PC-3 (cell line): ENCODE measurements at regions not wholly inside any gene's neighbourhood (a gene's known extent, or its start where the extent isn't known, plus 50 kb on each side); places are given as distances from the start of the nearest gene placed in this dataset.

Experiments used
- ATAC-seq: fragments of 200-7000 bp; cut with Tn5 transposase; 2 replicates; pipeline ENCODE4 v1.9.1; 2020; ENCODE audit warnings: mild to moderate bottlenecking, moderate library complexity
- BruUV-seq: library from RNA; stranded (reverse); fragments of 400-500 nt; replicated peaks from 2 replicates; lab custom pipeline; 2021; lab: Mats Ljungman, UMichigan
- CTCF ChIA-PET: fragments of 300-600 bp; sonication (Branson Sonifier 250); formaldehyde crosslinking; loops from one replicate; lab custom pipeline; 2022; ENCODE audit warnings: antibody characterized with exemption; lab: Charles Lee
- POLR2A ChIA-PET: fragments of 300-600 bp; sonication (Branson Sonifier 250); formaldehyde crosslinking; loops from one replicate; lab custom pipeline; 2022; ENCODE audit warnings: antibody characterized with exemption; ENCODE audit not compliant: unreplicated experiment; lab: Charles Lee
- DNase-seq: peaks from one replicate; pipeline ENCODE4 v3.0.0-alpha.2; 2015
- H2AFZ ChIP-seq: fragments of 300-600 bp; sonication (generic); 2 replicates; pipeline ENCODE4 v1.6.0; 2016; ENCODE audit warnings: antibody characterized with exemption, low read length
- H3F3A ChIP-seq: fragments of 300-600 bp; sonication (generic); one replicate; pipeline ENCODE4 v1.6.0; 2017; ENCODE audit warnings: antibody characterized with exemption, low read length, control low read depth, mild to moderate bottlenecking; ENCODE audit not compliant: unreplicated experiment
- H3K27ac ChIP-seq: fragments of 300-600 bp; sonication (generic); 2 replicates; pipeline ENCODE4 v1.5.1; 2016; ENCODE audit warnings: mild to moderate bottlenecking, low read length
- H3K27me3 ChIP-seq: fragments of 300-600 bp; sonication (generic); 2 replicates; pipeline ENCODE4 v1.6.1; 2016; ENCODE audit warnings: low read length, mixed read lengths
- H3K36me3 ChIP-seq: fragments of 300-600 bp; sonication (generic); 2 replicates; pipeline ENCODE4 v1.6.1; 2016; ENCODE audit warnings: low read depth, mixed run types, low read length, mixed read lengths
- H3K4me1 ChIP-seq: fragments of 300-600 bp; sonication (generic); 2 replicates; pipeline ENCODE4 v1.5.1; 2016; ENCODE audit warnings: low read length; ENCODE audit not compliant: insufficient read depth
- H3K4me2 ChIP-seq: fragments of 300-600 bp; sonication (generic); 2 replicates; pipeline ENCODE4 v1.6.0; 2016; ENCODE audit warnings: low read length
- H3K4me3 ChIP-seq: fragments of 300-600 bp; sonication (generic); 2 replicates; pipeline ENCODE4 v1.5.1; 2016; ENCODE audit warnings: mild to moderate bottlenecking, low read length, mixed read lengths
- H3K79me2 ChIP-seq: fragments of 300-600 bp; sonication (generic); 2 replicates; pipeline ENCODE4 v1.6.1; 2017; ENCODE audit warnings: low read length, mixed read lengths
- H3K9ac ChIP-seq: fragments of 300-600 bp; sonication (generic); 2 replicates; pipeline ENCODE4 v1.6.0; 2016; ENCODE audit warnings: mild to moderate bottlenecking, low read length
- H3K9me2 ChIP-seq: fragments of 300-600 bp; sonication (generic); replicated peaks from 2 replicates; pipeline ENCODE4 v1.6.1; 2016; ENCODE audit warnings: mixed run types, low read length, mixed read lengths
- H3K9me3 ChIP-seq: fragments of 300-600 bp; sonication (generic); 2 replicates; pipeline ENCODE4 v1.6.1; 2016; ENCODE audit warnings: low read length, mixed read lengths
- H4K20me1 ChIP-seq: fragments of 300-600 bp; sonication (generic); 2 replicates; pipeline ENCODE4 v1.6.1; 2016; ENCODE audit warnings: low read length, mixed read lengths
- CTCF ChIP-seq: fragments of 300-600 bp; sonication (generic); conservative IDR thresholded peaks from 2 replicates; pipeline ENCODE4 v1.5.1; 2017; ENCODE audit warnings: antibody characterized with exemption, low read depth, mild to moderate bottlenecking, low read length
- EZH2 ChIP-seq: fragments of 300-600 bp; sonication (generic); IDR thresholded peaks from one replicate; pipeline ENCODE4 v1.6.1; 2017; ENCODE audit warnings: antibody characterized with exemption, mild to moderate bottlenecking, low read length; ENCODE audit not compliant: unreplicated experiment
- EZH2phosphoT487 ChIP-seq: fragments of 300-600 bp; sonication (generic); IDR thresholded peaks from 2 replicates; pipeline ENCODE4 v1.6.1; 2018; ENCODE audit warnings: mild to moderate bottlenecking, antibody characterized with exemption, low read length, borderline replicate concordance
- intact Hi-C: fragments of 100-400 bp; cut with micrococcal nuclease; formaldehyde crosslinking; loops from 2 replicates; pipeline ENCODE4 v1.9.0; 2023

DNA sequence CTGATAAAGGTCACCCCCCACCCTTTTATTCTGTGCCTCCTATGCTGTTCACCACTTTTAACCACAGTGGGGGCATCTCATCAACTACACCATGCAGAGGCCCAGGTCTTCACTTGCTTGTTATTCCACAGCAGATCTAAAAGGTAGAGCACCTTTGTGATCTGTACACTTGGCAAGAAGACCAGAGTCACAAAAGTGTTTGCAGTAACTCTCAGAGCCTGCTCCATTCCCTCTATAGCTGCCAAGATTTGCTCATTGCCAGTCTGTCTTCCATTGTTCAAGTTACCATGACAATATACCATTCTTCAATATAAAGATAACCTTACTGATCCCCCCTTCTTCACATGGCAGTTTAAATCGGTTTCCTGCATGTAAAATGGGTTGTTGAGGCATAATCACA, 180.0 kb downstream of the TOX3 start:
- H3F3A ChIP-seq, result no peaks in the 10 kb centered on the region
- no peaks in the 10 kb centered on the region for H4K20me1 ChIP-seq
- H2AFZ ChIP-seq, result no peak overlapping the region
- CTCF ChIA-PET, result no interaction called here
- H3K9me3 ChIP-seq, result no peaks in the 10 kb centered on the region
- no peaks in the 10 kb centered on the region for H3K27me3 ChIP-seq
- no peaks in the 10 kb centered on the region for H3K36me3 ChIP-seq
- H3K9ac ChIP-seq, result no peak overlapping the region
- no peak for ATAC-seq
- H3K9me2 ChIP-seq, result no peaks in the 10 kb centered on the region
- H3K4me2 ChIP-seq, result no peak overlapping the region
- no peak for DNase-seq
- no peaks in the 10 kb centered on the region for H3K79me2 ChIP-seq
- H3K27ac ChIP-seq, result no peak overlapping the region
- no TSS peak for BruUV-seq
- TF ChIP-seq EZH2, result no peak
- TF ChIP-seq EZH2phosphoT487, result no peak
- no peak for TF ChIP-seq CTCF
- intact Hi-C loops, result no loop called here
- no peak overlapping the region for H3K4me3 ChIP-seq
- POLR2A ChIA-PET, result no interaction called here
- H3K4me1 ChIP-seq, result no peaks in the 10 kb centered on the region

- ATAC-seq (no peak), DNase-seq (no peak)
- Histone ChIP-seq H3K9me2 (no peaks in the 10 kb centered on the region), H3K4me2 (no peak overlapping the region), H3K9me3 (no peaks in the 10 kb centered on the region), H3F3A (no peaks in the 10 kb centered on the region), H3K27ac (no peak overlapping the region), H3K27me3 (no peaks in the 10 kb centered on the region), H2AFZ (no peak overlapping the region), H3K36me3 (no peaks in the 10 kb centered on the region), H3K4me3 (no peak overlapping the region), H3K79me2 (no peaks in the 10 kb centered on the region), H3K4me1 (no peaks in the 10 kb centered on the region), H4K20me1 (no peaks in the 10 kb centered on the region), H3K9ac (no peak overlapping the region)
- POLR2A ChIA-PET, result no interaction called here
- CTCF ChIA-PET, result no interaction called here
- no peak for TF ChIP-seq EZH2phosphoT487
- no peak for TF ChIP-seq CTCF
- no peak for TF ChIP-seq EZH2
- intact Hi-C loops, result no loop called here
- BruUV-seq, result no TSS peak
Measured at GRCh38 chr16:52364500-52364899, 182.4 kb downstream of the TOX3 start.

DNA sequence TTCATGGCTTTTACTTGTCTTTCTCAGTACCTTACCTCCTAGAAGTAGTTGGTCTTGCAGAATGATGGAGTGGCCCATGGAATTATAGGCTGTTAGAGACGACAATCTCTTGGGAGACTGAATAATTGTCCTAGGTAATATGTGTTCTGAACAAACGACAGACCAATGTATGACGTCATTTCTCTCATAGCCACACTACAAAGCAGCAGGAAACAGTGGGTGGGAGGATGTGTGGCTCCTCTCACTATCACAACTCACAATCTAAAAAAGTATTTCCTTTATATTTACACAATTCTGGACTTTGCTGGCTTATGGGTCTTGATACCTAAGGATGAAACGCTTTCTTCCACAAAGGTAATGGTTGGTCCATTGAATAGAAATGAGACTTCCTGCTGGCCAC, 183.9 kb downstream of the TOX3 start:
- no peaks in the 10 kb centered on the region for H3K9me3 ChIP-seq
- intact Hi-C loops, result no loop called here
- no peak overlapping the region for H3K4me2 ChIP-seq
- no peak for ATAC-seq
- H3K36me3 ChIP-seq, result no peaks in the 10 kb centered on the region
- no peaks in the 10 kb centered on the region for H3F3A ChIP-seq
- no peak overlapping the region for H3K9ac ChIP-seq
- BruUV-seq, result no TSS peak
- no peak for DNase-seq
- H3K4me1 ChIP-seq, result no peaks in the 10 kb centered on the region
- no peak overlapping the region for H3K4me3 ChIP-seq
- TF ChIP-seq CTCF (no peak), EZH2phosphoT487 (no peak), EZH2 (no peak)
- H3K27me3 ChIP-seq, result no peaks in the 10 kb centered on the region
- no peak overlapping the region for H2AFZ ChIP-seq
- POLR2A ChIA-PET, result no interaction called here
- no peaks in the 10 kb centered on the region for H4K20me1 ChIP-seq
- H3K9me2 ChIP-seq, result no peaks in the 10 kb centered on the region
- no peaks in the 10 kb centered on the region for H3K79me2 ChIP-seq
- H3K27ac ChIP-seq, result no peak overlapping the region
- CTCF ChIA-PET, result no interaction called here
